ENCODE measurements at regions not wholly inside any gene's neighbourhood (a gene's known extent, or its start where the extent isn't known, plus 50 kb on each side); places are given as distances from the start of the nearest gene placed in this dataset.

DNA sequence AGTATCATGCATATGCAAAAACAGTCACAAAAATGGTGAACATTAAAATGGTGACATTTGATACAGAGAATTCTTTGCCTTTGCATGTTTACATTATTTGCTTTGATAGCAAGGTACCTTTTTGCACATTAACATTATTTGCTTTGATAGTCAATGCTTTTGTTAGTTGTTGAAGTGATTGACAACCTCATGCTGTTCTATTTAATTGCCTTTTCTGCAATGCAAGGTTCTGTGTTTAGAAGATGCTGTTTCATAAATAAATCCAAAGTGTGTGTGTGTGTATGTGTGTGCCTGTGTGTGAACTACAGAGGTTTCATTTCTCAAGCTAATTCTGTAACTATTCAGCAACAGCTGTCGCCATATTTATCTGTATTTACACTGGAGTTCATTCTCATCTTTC lies 668.7 kb downstream of the NR2F1-AS1 start:
- POLR2A ChIA-PET: no interaction called here
- DNase-seq (ENCODE audit: low read depth, low spot score): no peak
- CTCF ChIA-PET: interaction anchor here (1.6 to 4.5 kb wide), 2 partner anchors 10 to 697 kb away, joined by 4 to 40 read pairs; no protein-coding TSS in a partner anchor
- H3K4me3 ChIP-seq (ENCODE audit: low read depth, low read length): no peak overlapping the region
- TF ChIP-seq, protein P1, sequence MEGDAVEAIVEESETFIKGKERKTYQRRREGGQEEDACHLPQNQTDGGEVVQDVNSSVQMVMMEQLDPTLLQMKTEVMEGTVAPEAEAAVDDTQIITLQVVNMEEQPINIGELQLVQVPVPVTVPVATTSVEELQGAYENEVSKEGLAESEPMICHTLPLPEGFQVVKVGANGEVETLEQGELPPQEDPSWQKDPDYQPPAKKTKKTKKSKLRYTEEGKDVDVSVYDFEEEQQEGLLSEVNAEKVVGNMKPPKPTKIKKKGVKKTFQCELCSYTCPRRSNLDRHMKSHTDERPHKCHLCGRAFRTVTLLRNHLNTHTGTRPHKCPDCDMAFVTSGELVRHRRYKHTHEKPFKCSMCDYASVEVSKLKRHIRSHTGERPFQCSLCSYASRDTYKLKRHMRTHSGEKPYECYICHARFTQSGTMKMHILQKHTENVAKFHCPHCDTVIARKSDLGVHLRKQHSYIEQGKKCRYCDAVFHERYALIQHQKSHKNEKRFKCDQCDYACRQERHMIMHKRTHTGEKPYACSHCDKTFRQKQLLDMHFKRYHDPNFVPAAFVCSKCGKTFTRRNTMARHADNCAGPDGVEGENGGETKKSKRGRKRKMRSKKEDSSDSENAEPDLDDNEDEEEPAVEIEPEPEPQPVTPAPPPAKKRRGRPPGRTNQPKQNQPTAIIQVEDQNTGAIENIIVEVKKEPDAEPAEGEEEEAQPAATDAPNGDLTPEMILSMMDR (IDR thresholded peaks at IDR 0.05; ENCODE audit: insufficient read depth, low read length, missing control alignments): no peak

DNA sequence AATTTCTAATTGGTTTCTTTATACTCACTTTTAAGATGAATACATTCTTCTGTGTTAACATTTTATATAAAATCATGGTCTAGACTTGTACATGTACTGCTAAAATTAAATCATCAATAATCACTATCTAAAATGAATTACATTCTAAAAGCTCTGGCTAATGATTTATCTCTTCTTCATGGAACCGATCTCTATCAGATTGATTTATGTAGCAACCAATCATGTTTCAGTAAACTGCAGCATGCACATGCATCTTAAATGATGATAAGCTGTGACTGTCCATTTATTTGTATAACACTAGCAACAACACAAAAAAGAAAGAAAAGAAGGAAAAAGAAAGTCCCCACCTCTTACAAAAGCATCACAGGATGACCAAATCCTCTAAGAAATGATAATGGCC lies 669.2 kb downstream of the NR2F1-AS1 start:
- no peak overlapping the region for H3K4me3 ChIP-seq (ENCODE audit: low read depth, low read length)
- no peak for DNase-seq (ENCODE audit: low read depth, low spot score)
- POLR2A ChIA-PET: no interaction called here
- TF ChIP-seq, protein P1 (IDR thresholded peaks at IDR 0.05; ENCODE audit: insufficient read depth, low read length, missing control alignments): no peak
- CTCF ChIA-PET: interaction anchor here (1.6 to 4.5 kb wide), 2 partner anchors 10 to 697 kb away, joined by 4 to 40 read pairs; no protein-coding TSS in a partner anchor

DNA sequence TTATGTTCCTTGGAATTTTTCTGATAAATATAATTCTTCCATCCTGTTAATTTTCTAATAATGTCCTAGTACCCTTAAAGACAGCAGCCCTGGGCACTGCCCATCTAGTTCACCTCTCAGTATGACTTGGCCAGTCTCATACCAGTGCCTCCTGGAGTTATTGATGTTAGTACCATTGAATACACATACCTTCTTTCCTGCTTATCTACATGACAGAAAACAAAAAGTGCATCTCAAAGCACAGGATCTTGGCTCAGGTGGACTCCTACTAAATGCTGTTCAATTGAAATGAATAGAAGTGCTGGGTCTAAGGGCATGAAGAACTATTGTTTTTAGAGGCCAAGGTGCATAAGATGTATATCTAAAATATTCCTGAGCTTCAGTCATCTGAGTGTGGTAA lies 669.7 kb downstream of the NR2F1-AS1 start:
- ChIA-PET POLR2A (no interaction called here), CTCF (interaction anchor here (1.6 to 4.5 kb wide), 3 partner anchors 11 to 698 kb away, joined by 4 to 40 read pairs (median 16); no protein-coding TSS in a partner anchor)
- DNase-seq (ENCODE audit: low read depth, low spot score): no peak
- TF ChIP-seq, protein P1 (IDR thresholded peaks at IDR 0.05; ENCODE audit: insufficient read depth, low read length, missing control alignments): no peak
- no peak overlapping the region for H3K4me3 ChIP-seq (ENCODE audit: low read depth, low read length)

DNA sequence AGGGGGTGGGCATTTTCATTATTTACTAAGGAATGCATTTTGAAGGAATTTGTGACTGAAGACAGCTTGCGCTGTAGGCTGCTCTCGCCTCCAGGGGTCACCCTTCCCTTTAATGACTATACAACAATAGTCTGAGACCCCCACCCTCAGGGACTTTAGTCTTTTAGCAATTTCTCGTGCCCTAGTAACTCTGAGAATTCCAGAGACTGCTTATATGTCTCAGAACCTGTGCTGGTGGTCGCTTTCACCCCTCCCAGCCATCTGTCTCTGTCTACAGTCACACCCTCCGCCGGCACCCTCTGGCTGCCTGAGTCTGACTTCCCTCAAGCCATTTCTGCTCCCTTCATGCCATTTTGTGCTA lies 671.4 kb downstream of the NR2F1-AS1 start:
- H3K4me3 ChIP-seq (ENCODE audit: low read depth, low read length): no peak overlapping the region
- ChIA-PET CTCF (interaction anchor here (0.8 to 4.5 kb wide), 8 partner anchors 10 to 698 kb away, joined by 3 to 40 read pairs (median 4); no protein-coding TSS in a partner anchor), POLR2A (no interaction called here)
- no peak for DNase-seq (ENCODE audit: low read depth, low spot score)
- TF ChIP-seq, protein P1 (IDR thresholded peaks at IDR 0.05; ENCODE audit: insufficient read depth, low read length, missing control alignments): peak; percentile 35

DNA sequence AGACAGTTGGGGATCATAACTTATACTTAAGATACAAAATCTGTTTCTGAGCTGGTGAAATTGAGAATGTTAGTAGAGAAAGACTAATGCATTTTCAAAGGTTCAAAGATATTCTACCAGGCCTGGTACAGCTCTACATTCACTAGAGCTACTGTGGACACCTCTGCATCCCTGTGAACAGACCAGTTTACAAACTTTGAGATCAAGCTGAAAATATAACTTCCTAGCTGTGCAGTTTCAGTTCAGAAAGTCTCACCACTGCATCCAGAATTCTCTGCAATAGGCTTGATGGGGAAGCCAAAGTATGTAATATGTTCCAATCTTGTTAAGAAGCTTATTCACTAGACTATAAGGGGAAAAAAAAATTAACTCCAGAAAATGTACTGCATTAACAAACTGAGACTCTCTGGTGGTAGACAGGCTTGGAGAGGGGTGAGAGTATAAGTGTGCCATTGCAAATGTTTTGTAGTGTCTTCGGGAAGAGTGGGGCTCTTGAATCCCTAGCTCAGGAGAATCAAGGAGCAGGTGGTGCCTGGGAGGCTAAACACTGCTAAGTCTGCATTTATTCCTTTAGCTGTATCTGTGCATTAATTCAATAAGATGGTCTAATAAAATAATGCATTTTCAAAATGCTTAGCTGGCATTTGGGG lies 671.9 kb downstream of the NR2F1-AS1 start:
- TF ChIP-seq, protein P1 (IDR thresholded peaks at IDR 0.05; ENCODE audit: insufficient read depth, low read length, missing control alignments): no peak
- ChIA-PET CTCF (interaction anchor here (0.8 to 4.5 kb wide), 9 partner anchors 10 to 698 kb away, joined by 3 to 40 read pairs (median 3); no protein-coding TSS in a partner anchor), POLR2A (no interaction called here)
- DNase-seq (ENCODE audit: low read depth, low spot score): no peak
- H3K4me3 ChIP-seq (ENCODE audit: low read depth, low read length): no peak overlapping the region

DNA sequence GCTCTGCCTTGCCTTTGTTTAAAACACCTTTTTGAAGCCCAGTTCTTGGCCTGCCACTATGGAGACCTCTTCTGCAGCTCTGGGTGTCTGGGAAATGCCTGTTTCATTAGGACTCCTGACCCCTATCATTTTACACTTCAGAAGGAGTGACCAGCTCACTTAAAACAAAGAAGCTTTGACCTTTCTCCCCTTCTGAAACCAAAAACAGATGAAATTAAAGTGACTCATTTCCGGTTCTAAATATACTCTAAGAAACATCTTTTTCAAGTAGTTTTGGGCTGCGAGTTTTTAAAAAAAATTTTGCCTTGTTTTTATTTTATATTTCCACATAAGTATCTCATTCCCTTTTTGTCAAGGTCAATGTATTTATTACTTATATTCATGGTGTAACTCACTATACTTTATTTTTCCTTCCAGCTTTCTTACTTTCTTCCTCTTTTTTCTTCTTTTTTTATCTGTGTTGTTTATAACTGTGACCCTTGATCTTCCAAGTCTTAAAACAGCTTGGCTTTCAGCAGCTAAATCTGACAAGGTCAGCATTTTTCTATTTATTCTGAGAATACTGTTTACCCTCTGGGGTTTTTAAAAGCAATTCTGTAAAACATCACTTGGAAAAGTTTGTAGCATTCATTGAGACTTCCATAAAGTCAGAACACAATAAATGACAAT lies 672.9 kb downstream of the NR2F1-AS1 start:
- CTCF ChIA-PET: interaction anchor here (1.4 to 2.9 kb wide), 3 partner anchors 9 to 21 kb away, joined by 3 to 16 read pairs (median 5); no protein-coding TSS in a partner anchor
- no peak overlapping the region for H3K4me3 ChIP-seq (ENCODE audit: low read depth, low read length)
- no peak for DNase-seq (ENCODE audit: low read depth, low spot score)
- POLR2A ChIA-PET: no interaction called here
- TF ChIP-seq, protein P1 (IDR thresholded peaks at IDR 0.05; ENCODE audit: insufficient read depth, low read length, missing control alignments): no peak

All from AG04449 (cell line).